Adrenal gland (tissue), 5 donors: ENCODE measurements at regions not wholly inside any gene's neighbourhood (a gene's known extent, or its start where the extent isn't known, plus 50 kb on each side); places are given as distances from the start of the nearest gene placed in this dataset.

Experiments used
- POLR2A ChIP-seq, 2 donors: fragments of 450-650 bp; IDR thresholded peaks; one replicate each; pipeline ENCODE4 v1.6.1; 2017; ENCODE audit warnings: antibody characterized with exemption in 2 of 2, mild to moderate bottlenecking in 2 of 2, moderate library complexity in 1 of 2
- TF ChIP-seq, protein P1 (sequence below), 6 experiments: fragments of 450-650 bp in 4 of 6; fragments of 200-600 bp in 2 of 6; sonication (generic) in 1 of 6; IDR thresholded peaks; 1 replicate in 5 of 6; 2 replicates in 1 of 6; pipeline versions ENCODE4 v1.5.1 to v1.8.0; 2016 to 2021; ENCODE audit warnings: antibody characterized with exemption in 6 of 6, mild to moderate bottlenecking in 2 of 6, moderate library complexity in 1 of 6
- donor health status: DM: no; HTN: no; CAD: no.

- TF ChIP-seq, protein P1, sequence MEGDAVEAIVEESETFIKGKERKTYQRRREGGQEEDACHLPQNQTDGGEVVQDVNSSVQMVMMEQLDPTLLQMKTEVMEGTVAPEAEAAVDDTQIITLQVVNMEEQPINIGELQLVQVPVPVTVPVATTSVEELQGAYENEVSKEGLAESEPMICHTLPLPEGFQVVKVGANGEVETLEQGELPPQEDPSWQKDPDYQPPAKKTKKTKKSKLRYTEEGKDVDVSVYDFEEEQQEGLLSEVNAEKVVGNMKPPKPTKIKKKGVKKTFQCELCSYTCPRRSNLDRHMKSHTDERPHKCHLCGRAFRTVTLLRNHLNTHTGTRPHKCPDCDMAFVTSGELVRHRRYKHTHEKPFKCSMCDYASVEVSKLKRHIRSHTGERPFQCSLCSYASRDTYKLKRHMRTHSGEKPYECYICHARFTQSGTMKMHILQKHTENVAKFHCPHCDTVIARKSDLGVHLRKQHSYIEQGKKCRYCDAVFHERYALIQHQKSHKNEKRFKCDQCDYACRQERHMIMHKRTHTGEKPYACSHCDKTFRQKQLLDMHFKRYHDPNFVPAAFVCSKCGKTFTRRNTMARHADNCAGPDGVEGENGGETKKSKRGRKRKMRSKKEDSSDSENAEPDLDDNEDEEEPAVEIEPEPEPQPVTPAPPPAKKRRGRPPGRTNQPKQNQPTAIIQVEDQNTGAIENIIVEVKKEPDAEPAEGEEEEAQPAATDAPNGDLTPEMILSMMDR (IDR thresholded peaks at IDR 0.05), result no peak
- TF ChIP-seq POLR2A (IDR thresholded peaks at IDR 0.05), result no peak
These were observed 191.8 kb downstream of the BCOR start for GRCh38 chrX:39905946-39906345.
